Endothelial cell of umbilical vein (primary cell): ENCODE measurements at regions not wholly inside any gene's neighbourhood (a gene's known extent, or its start where the extent isn't known, plus 50 kb on each side); places are given as distances from the start of the nearest gene placed in this dataset.

Experiments
- BruUV-seq: library from RNA; stranded (reverse); fragments of 400-500 nt; replicated peaks from 2 replicates; lab custom pipeline; 2021; lab: Mats Ljungman, UMichigan
- CTCF ChIA-PET: fragments of 300-600, 350-600 bp; sonication (Branson Sonifier 250); formaldehyde crosslinking; loops from one replicate; lab custom pipeline; 2021; ENCODE audit warnings: antibody characterized with exemption, inconsistent platforms; lab: Charles Lee
- POLR2A ChIA-PET: fragments of 300-600, 350-600 bp; sonication (Branson Sonifier 250); formaldehyde crosslinking; loops from one replicate; lab custom pipeline; 2021; ENCODE audit warnings: antibody characterized with exemption, inconsistent platforms; lab: Charles Lee
- DNase-seq: peaks from one replicate; pipeline ENCODE4 v3.0.0-alpha.2; 2011; ENCODE audit warnings: low read depth, low spot score
- FAIRE-seq: peaks from 2 replicates; lab custom pipeline; 2011; peaks lifted over from hg19 to GRCh38; lab: Jason Lieb, UNC
- H2AFZ ChIP-seq: 2 replicates; pipeline ENCODE4 v1.6.0; 2012; ENCODE audit warnings: low read depth, low read length, control low read depth, inconsistent platforms
- H3K27ac ChIP-seq: 2 replicates; pipeline ENCODE4 v1.5.1; 2011; ENCODE audit warnings: low read depth, mild to moderate bottlenecking, control low read depth, low read length, moderate library complexity; ENCODE audit not compliant: insufficient read depth
- H3K27me3 ChIP-seq, 2 experiments: 2 replicates each; pipeline versions ENCODE4 v1.6.0 to v1.6.1; 2011; ENCODE audit warnings: low read length in 2 of 2, mixed read lengths in 1 of 2; ENCODE audit not compliant: control insufficient read depth in 2 of 2, insufficient read depth in 2 of 2
- H3K36me3 ChIP-seq, 2 experiments: 2 replicates in 1 of 2; 3 replicates in 1 of 2; pipeline ENCODE4 v1.5.1; 2011; ENCODE audit warnings: low read length in 2 of 2, mild to moderate bottlenecking in 1 of 2, moderate library complexity in 1 of 2; ENCODE audit not compliant: control insufficient read depth in 2 of 2, insufficient read depth in 2 of 2; ENCODE audit errors: extremely low read depth in 1 of 2
- H3K4me1 ChIP-seq: 3 replicates; pipeline ENCODE4 v1.5.1; 2011; ENCODE audit warnings: mild to moderate bottlenecking, low read length; ENCODE audit not compliant: control insufficient read depth, insufficient read depth; ENCODE audit errors: extremely low read depth
- H3K4me2 ChIP-seq: 2 replicates; pipeline ENCODE4 v1.6.1; 2011; ENCODE audit warnings: low read length, control low read depth, mixed read lengths; ENCODE audit not compliant: insufficient read depth
- H3K4me3 ChIP-seq, 3 experiments: fragments of 200-600 bp in 1 of 3; sonication (generic), shearing (Covaris generic) in 1 of 3; replicated peaks in 1 of 3; 2 replicates each; pipeline ENCODE4 v1.5.1; 2011 to 2016; ENCODE audit warnings: control low read depth in 3 of 3, low read length in 3 of 3, mild to moderate bottlenecking in 2 of 3, inconsistent platforms in 1 of 3, low read depth in 1 of 3, moderate library complexity in 1 of 3; ENCODE audit not compliant: insufficient read depth in 1 of 3
- H3K79me2 ChIP-seq: 2 replicates; pipeline ENCODE4 v1.6.0; 2012; ENCODE audit warnings: low read length, inconsistent platforms; ENCODE audit not compliant: control insufficient read depth, insufficient read depth
- H3K9ac ChIP-seq: replicated peaks from 2 replicates; pipeline ENCODE3; 2011; ENCODE audit warnings: low read length, control low read depth; ENCODE audit not compliant: insufficient read depth; ENCODE audit errors: extremely low read depth
- H3K9me1 ChIP-seq: replicated peaks from 3 replicates; pipeline ENCODE4 v1.6.0; 2011; ENCODE audit warnings: mild to moderate bottlenecking, low read length; ENCODE audit not compliant: control insufficient read depth, insufficient read depth; ENCODE audit errors: extremely low read depth
- H3K9me3 ChIP-seq: replicated peaks from 2 replicates; pipeline ENCODE4 v1.5.1; 2012; ENCODE audit warnings: low read length, inconsistent platforms; ENCODE audit not compliant: control insufficient read depth, insufficient read depth
- H4K20me1 ChIP-seq: replicated peaks from 2 replicates; pipeline ENCODE3; 2011; ENCODE audit warnings: mild to moderate bottlenecking, low read length; ENCODE audit not compliant: control insufficient read depth, insufficient read depth; ENCODE audit errors: extremely low read depth
- CTCF ChIP-seq, 2 donors: IDR thresholded peaks; 1 replicate in 1 of 2; 2 replicates in 1 of 2; pipeline ENCODE4 v1.5.1; 2011; ENCODE audit warnings: low read length in 2 of 2, mild to moderate bottlenecking in 2 of 2, moderate library complexity in 2 of 2, control low read depth in 1 of 2, inconsistent platforms in 1 of 2, low read depth in 1 of 2; ENCODE audit not compliant: insufficient read depth in 1 of 2; ENCODE audit errors: extremely low read depth in 1 of 2
- EZH2 ChIP-seq: IDR thresholded peaks from 2 replicates; pipeline ENCODE4 v1.6.1; 2012; ENCODE audit warnings: borderline replicate concordance, low read depth, mild to moderate bottlenecking, moderate library complexity, low read length, inconsistent platforms; ENCODE audit not compliant: severe bottlenecking
- FOS ChIP-seq: IDR thresholded peaks from 2 replicates; pipeline ENCODE4 v1.6.1; 2011; ENCODE audit warnings: mild to moderate bottlenecking, low read length, moderate library complexity, borderline replicate concordance; ENCODE audit not compliant: insufficient read depth
- GATA2 ChIP-seq: IDR thresholded peaks from 2 replicates; pipeline ENCODE4 v1.7.0; 2011; ENCODE audit warnings: low read depth, mild to moderate bottlenecking, moderate library complexity, mixed read lengths, low read length; ENCODE audit not compliant: insufficient read length, insufficient read depth
- JUN ChIP-seq: IDR thresholded peaks from 2 replicates; pipeline ENCODE4 v1.6.1; 2011; ENCODE audit warnings: borderline replicate concordance, low read depth; ENCODE audit not compliant: insufficient read length, insufficient read depth
- POLR2A ChIP-seq: IDR thresholded peaks from 2 replicates; pipeline ENCODE4 v1.6.1; 2012; ENCODE audit warnings: low read depth, mild to moderate bottlenecking, control low read depth, low read length
- POLR2AphosphoS5 ChIP-seq: IDR thresholded peaks from 2 replicates; pipeline ENCODE4 v1.6.1; 2012; ENCODE audit warnings: low read depth, mild to moderate bottlenecking, control low read depth, low read length, moderate library complexity; ENCODE audit not compliant: insufficient read depth
- dilution Hi-C: fragments of 300-500 bp; cut with MboI; formaldehyde crosslinking; loops from one replicate; pipeline ENCODE4 v1.15.0; 2019; ENCODE audit warnings: low sequenced_read_pairs; ENCODE audit not compliant: extremely low pct_ligation_motif_present
- intact Hi-C: fragments of 100-400 bp; cut with micrococcal nuclease; formaldehyde crosslinking; loops from one replicate; pipeline ENCODE4 v1.10.0; 2022
- TF ChIP-seq, protein P1 (sequence below): IDR thresholded peaks from 2 replicates; pipeline ENCODE4 v1.6.1; 2011; ENCODE audit not compliant: insufficient read depth, insufficient read length

DNA sequence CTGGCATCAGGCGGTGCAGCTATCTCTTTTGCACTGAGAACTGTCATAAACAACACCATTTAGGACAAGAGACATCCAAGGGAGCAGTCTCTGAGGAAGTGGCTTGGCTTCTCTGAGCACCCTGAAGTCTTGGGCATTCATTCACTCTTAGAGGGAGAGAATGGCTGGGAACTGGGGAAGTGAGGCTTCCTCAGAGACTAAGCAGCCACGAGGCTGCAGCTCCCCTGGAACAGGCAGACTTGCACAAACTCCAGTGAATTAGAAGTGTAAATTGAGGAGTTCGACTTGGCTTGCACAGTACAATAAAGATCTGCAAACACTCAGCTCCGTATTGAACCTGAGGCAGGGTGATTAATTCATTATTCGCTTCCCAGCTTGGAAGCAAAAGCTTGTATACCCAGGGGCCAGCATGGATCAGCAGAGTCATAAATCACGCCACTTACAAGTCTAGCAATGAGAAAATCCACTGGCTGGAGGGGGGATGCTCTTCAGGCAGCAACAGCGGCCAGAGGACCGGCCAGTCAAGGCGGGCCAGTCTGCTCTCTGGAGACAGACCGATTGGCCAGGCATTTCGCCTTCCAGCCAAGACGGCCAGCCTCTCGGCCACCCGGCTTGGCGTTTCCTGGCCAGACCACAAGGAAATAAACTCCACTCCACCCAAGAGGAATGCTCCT, 118.8 kb upstream of the ADPGK start:
- H3K9me1 ChIP-seq: no peaks in the 10 kb centered on the region
- H3K4me2 ChIP-seq: no peak overlapping the region
- H3K9me3 ChIP-seq: no peaks in the 10 kb centered on the region
- H3K4me1 ChIP-seq: no peaks in the 10 kb centered on the region
- intact Hi-C loops: no loop called here
- BruUV-seq: no TSS peak
- H3K79me2 ChIP-seq: no peaks in the 10 kb centered on the region
- TF ChIP-seq FOS: no peak
- no peak for TF ChIP-seq JUN
- dilution Hi-C loops: no loop called here
- no peak for FAIRE-seq
- H3K4me3 ChIP-seq: no peak overlapping the region
- no peak for DNase-seq
- no peak overlapping the region for H3K27ac ChIP-seq
- H2AFZ ChIP-seq: no peak overlapping the region
- H3K36me3 ChIP-seq: no peaks in the 10 kb centered on the region
- H3K27me3 ChIP-seq: no peaks in the 10 kb centered on the region
- ChIA-PET POLR2A (no interaction called here), CTCF (no interaction called here)
- H3K9ac ChIP-seq: no peak overlapping the region
- no peaks in the 10 kb centered on the region for H4K20me1 ChIP-seq

DNA sequence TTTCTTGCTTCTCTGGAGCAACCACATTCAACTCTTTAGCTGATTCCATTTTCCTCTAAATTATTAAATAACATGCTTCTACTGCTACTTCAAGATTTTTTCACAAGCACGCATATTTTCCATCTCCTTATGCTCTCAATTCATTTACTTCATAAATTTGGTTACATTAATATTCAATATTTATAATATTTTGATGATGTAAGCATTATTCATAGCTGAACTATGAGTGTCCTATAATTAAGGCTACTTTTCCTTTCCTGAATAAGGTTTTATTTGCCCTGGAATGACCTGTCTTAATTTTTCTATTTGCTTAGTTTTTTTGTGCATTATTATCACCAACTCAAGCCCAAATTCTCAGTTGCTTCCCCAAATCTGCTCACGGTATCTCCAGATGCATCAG, 109.4 kb upstream of the ADPGK start:
- Histone ChIP-seq H3K27ac (no peak overlapping the region), H3K79me2 (no peaks in the 10 kb centered on the region), H3K9me1 (no peaks in the 10 kb centered on the region), H3K4me1 (no peaks in the 10 kb centered on the region), H3K27me3 (peaks cover 0 to 6% of the 10 kb centered on the region in 2 experiments), H3K36me3 (no peaks in the 10 kb centered on the region), H3K4me3 (no peak overlapping the region), H4K20me1 (no peaks in the 10 kb centered on the region), H3K4me2 (no peak overlapping the region), H3K9ac (no peak overlapping the region), H3K9me3 (no peaks in the 10 kb centered on the region), H2AFZ (no peak overlapping the region)
- TF ChIP-seq EZH2: no peak
- TF ChIP-seq CTCF (IDR thresholded peaks at IDR 0.05; ENCODE audit: extremely low read depth in 1 of 2, insufficient read depth in 1 of 2, low read depth in 1 of 2, low read length in 2 of 2): no peak
- TF ChIP-seq FOS: no peak
- TF ChIP-seq JUN: no peak
- TF ChIP-seq POLR2A: no peak
- TF ChIP-seq, protein P1, sequence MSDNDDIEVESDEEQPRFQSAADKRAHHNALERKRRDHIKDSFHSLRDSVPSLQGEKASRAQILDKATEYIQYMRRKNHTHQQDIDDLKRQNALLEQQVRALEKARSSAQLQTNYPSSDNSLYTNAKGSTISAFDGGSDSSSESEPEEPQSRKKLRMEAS: no peak
- no peak for TF ChIP-seq GATA2
- no peak for TF ChIP-seq POLR2AphosphoS5
- no TSS peak for BruUV-seq
- DNase-seq: no peak
- CTCF ChIA-PET: interaction anchor here (0.9 kb wide), 1 partner anchor 9 kb away, joined by 3 read pairs; no protein-coding TSS in a partner anchor
- intact Hi-C loops (no loop called here), dilution Hi-C loops (no loop called here)
- POLR2A ChIA-PET: no interaction called here
- FAIRE-seq: no peak
